Naive B cell (primary cell): ENCODE measurements at regions not wholly inside any gene's neighbourhood (a gene's known extent, or its start where the extent isn't known, plus 50 kb on each side); places are given as distances from the start of the nearest gene placed in this dataset.

ENCODE experiments used
- ATAC-seq, 2 donors: fragments of 150-1000 bp; cut with Tn5 transposase; 2 replicates each; pipeline ENCODE4 v1.10.0; 2021; ENCODE audit warnings: low read depth in 2 of 2, mild to moderate bottlenecking in 2 of 2, moderate library complexity in 2 of 2
- DNase-seq: peaks from one replicate; pipeline ENCODE4 v3.0.0; 2022
- H3K27ac Mint-ChIP-seq, 6 donors: one replicate each; pipeline ENCODE4 v1.8.0; 2020 to 2022; ENCODE audit warnings: mild to moderate bottlenecking in 6 of 6, mixed read lengths in 6 of 6, moderate library complexity in 5 of 6, inconsistent platforms in 2 of 6
- H3K27me3 Mint-ChIP-seq, 3 donors: one replicate each; pipeline ENCODE4 v1.8.0; 2021 to 2022; ENCODE audit warnings: mixed read lengths in 3 of 3, mild to moderate bottlenecking in 1 of 3
- H3K36me3 Mint-ChIP-seq, 2 donors: one replicate each; pipeline ENCODE4 v1.8.0; 2020 to 2022; ENCODE audit warnings: mixed read lengths in 2 of 2, inconsistent platforms in 1 of 2, mild to moderate bottlenecking in 1 of 2
- H3K4me1 Mint-ChIP-seq, 3 donors: one replicate each; pipeline ENCODE4 v1.8.0; 2020 to 2022; ENCODE audit warnings: mixed read lengths in 3 of 3, inconsistent platforms in 1 of 3, mild to moderate bottlenecking in 1 of 3, moderate library complexity in 1 of 3
- H3K4me3 Mint-ChIP-seq, 8 donors: one replicate each; pipeline ENCODE4 v1.8.0; 2020 to 2022; ENCODE audit warnings: mild to moderate bottlenecking in 8 of 8, mixed read lengths in 8 of 8, moderate library complexity in 8 of 8, inconsistent platforms in 2 of 8
- H3K9me3 Mint-ChIP-seq, 7 donors: one replicate each; pipeline ENCODE4 v1.8.0; 2020 to 2022; ENCODE audit warnings: mixed read lengths in 7 of 7, mild to moderate bottlenecking in 5 of 7, inconsistent platforms in 2 of 7, moderate library complexity in 1 of 7

DNA sequence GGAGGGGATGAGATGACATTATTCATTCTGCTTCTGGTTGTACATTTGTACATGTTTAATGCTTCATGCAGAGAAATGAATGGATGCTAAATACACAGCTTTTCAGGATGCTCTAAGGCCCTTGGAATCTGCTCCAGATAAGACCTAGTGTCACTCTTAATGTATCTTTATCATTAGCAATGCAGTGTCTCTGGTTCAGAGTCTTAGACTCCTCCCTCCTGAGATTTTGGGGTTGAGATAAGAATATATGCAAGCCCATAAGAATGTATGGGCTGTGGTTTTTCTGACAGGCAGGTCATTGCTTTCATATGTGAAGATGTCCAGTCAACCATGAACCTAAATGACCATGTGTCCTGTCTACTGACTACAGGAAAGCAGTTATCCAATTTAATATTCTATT lies 415.5 kb downstream of the RPS6KC1 start:
- no peaks in the 10 kb centered on the region for H3K4me1 Mint-ChIP-seq
- peak overlapping the region in 1 of 6 donors; percentile 28 for H3K27ac Mint-ChIP-seq
- peaks cover 0 to 12% (median 3%) of the 10 kb centered on the region in 7 donors for H3K9me3 Mint-ChIP-seq
- no peak overlapping the region for H3K4me3 Mint-ChIP-seq
- peaks cover 0 to 10% (median 0%) of the 10 kb centered on the region in 3 donors for H3K27me3 Mint-ChIP-seq
- ATAC-seq (no peak), DNase-seq (no peak)
- H3K36me3 Mint-ChIP-seq, result no peaks in the 10 kb centered on the region

- Mint-ChIP-seq H3K27ac (no peak overlapping the region), H3K9me3 (peaks cover 0 to 3% (median 0%) of the 10 kb centered on the region in 7 donors), H3K27me3 (no peaks in the 10 kb centered on the region)
Observed at GRCh38 chr1:213474054-213474453, 423.0 kb downstream of the RPS6KC1 start.

GRCh38 chr1:213481395-213481794 lies 430.4 kb downstream of the RPS6KC1 start:
- ATAC-seq (no peak), DNase-seq (no peak)
- H3K27me3 Mint-ChIP-seq, result peaks cover 0 to 7% (median 0%) of the 10 kb centered on the region in 3 donors
- no peak overlapping the region for H3K27ac Mint-ChIP-seq
- H3K36me3 Mint-ChIP-seq, result no peaks in the 10 kb centered on the region
- H3K4me3 Mint-ChIP-seq, result no peak overlapping the region
- H3K9me3 Mint-ChIP-seq, result peaks cover 0 to 3% (median 0%) of the 10 kb centered on the region in 7 donors
- H3K4me1 Mint-ChIP-seq, result no peaks in the 10 kb centered on the region

More at GRCh38 chr1:213474054-213474453, 423.0 kb downstream of the RPS6KC1 start:
- ATAC-seq (no peak), DNase-seq (no peak)
- H3K4me3 Mint-ChIP-seq, result no peak overlapping the region
- H3K4me1 Mint-ChIP-seq, result no peaks in the 10 kb centered on the region
- no peaks in the 10 kb centered on the region for H3K36me3 Mint-ChIP-seq

GRCh38 chr1:213484333-213484732 lies 433.3 kb downstream of the RPS6KC1 start:
- no peak for DNase-seq
- Mint-ChIP-seq H3K4me3 (no peak overlapping the region), H3K27me3 (peaks cover 0 to 9% (median 7%) of the 10 kb centered on the region in 3 donors), H3K36me3 (no peaks in the 10 kb centered on the region), H3K4me1 (no peaks in the 10 kb centered on the region), H3K27ac (no peak overlapping the region), H3K9me3 (peaks cover 0 to 5% (median 0%) of the 10 kb centered on the region in 7 donors)
- ATAC-seq, result no peak

DNA sequence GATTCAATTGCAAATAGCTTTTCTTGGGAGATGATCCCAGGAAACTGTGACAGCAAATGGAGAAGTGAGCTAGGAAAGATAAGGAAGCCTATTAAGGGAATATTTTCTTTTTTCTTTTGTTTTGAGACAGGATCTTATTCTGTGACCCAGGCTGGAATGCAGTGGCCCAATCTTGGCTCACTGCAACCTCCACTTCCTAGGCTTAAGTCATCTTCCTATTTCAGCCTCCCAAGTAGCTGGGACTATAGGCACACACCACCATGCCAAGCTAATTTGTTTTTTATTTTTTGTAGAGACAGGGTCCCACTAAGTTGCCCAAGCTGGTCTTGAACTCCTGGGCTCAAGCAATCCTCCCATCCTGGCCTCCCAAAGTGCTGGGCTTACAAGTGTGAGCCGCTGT lies 433.7 kb downstream of the RPS6KC1 start:
- H3K4me1 Mint-ChIP-seq, result no peaks in the 10 kb centered on the region
- H3K9me3 Mint-ChIP-seq, result peaks cover 0 to 5% (median 0%) of the 10 kb centered on the region in 7 donors
- peaks cover 0 to 11% (median 7%) of the 10 kb centered on the region in 3 donors for H3K27me3 Mint-ChIP-seq
- H3K4me3 Mint-ChIP-seq, result no peak overlapping the region
- DNase-seq (no peak), ATAC-seq (no peak)
- H3K27ac Mint-ChIP-seq, result no peak overlapping the region
- H3K36me3 Mint-ChIP-seq, result no peaks in the 10 kb centered on the region

GRCh38 chr1:213486488-213486887 lies 435.4 kb downstream of the RPS6KC1 start:
- H3K4me1 Mint-ChIP-seq, result no peaks in the 10 kb centered on the region
- peaks cover 0 to 12% (median 0%) of the 10 kb centered on the region in 3 donors for H3K27me3 Mint-ChIP-seq
- ATAC-seq, result no peak

GRCh38 chr1:213491468-213491867 lies 440.4 kb downstream of the RPS6KC1 start:
- Mint-ChIP-seq H3K36me3 (no peaks in the 10 kb centered on the region), H3K9me3 (peaks cover 0 to 4% (median 0%) of the 10 kb centered on the region in 7 donors), H3K27me3 (peaks cover 5 to 17% (median 7%) of the 10 kb centered on the region in 3 donors), H3K4me3 (no peak overlapping the region), H3K27ac (no peak overlapping the region), H3K4me1 (no peaks in the 10 kb centered on the region)
- DNase-seq (no peak), ATAC-seq (no peak)

More at GRCh38 chr1:213486488-213486887, 435.4 kb downstream of the RPS6KC1 start:
- H3K9me3 Mint-ChIP-seq, result peaks cover 0 to 4% (median 2%) of the 10 kb centered on the region in 7 donors
- no peak overlapping the region for H3K4me3 Mint-ChIP-seq
- no peaks in the 10 kb centered on the region for H3K36me3 Mint-ChIP-seq
- DNase-seq, result no peak
- H3K27ac Mint-ChIP-seq, result no peak overlapping the region

DNA sequence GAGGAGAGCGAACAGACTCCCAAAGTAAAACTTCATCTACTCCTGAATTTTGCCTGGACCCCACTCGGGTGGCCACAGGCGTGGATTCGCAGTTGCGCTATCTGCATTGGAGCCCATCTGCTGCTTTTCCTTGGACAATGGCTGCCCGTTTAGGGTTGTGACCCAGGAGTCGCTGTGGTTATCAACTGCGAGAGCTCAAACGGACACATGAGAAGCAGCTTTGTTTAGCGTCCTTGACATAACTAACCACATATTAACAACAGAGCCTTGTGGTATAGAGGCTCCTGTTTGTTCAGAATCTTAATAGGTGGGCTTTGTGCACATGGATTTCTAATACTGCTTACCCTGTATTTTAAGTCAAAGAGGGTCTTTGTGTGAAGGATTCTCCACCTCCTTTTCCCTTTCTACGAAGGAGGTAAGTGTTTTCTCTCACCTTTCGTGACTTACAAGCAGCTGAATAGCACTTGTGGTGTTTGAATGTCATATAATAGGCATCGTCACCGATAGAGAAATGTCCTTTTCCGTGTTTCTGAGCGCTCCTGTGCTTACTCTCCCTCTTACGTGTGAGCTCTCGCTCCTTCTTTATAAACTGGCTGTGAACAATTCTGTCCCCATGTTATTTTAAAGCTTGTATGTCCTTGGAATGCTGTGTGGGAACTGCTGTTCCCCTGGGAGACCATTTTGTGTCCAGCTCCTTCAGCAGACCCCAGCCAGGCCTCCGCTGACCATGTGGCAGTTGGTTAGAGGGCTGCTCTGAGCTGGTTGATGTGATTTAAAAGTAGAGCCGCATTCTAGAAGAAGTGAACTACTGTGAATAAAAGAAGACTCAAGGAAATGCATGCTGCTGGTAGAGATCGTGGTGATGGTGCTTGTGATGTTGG lies 441.4 kb downstream of the RPS6KC1 start:
- DNase-seq (no peak), ATAC-seq (no peak)
- Mint-ChIP-seq H3K27ac (no peak overlapping the region), H3K4me3 (no peak overlapping the region), H3K9me3 (peaks cover 0 to 4% (median 0%) of the 10 kb centered on the region in 7 donors), H3K27me3 (peaks cover 5 to 14% (median 7%) of the 10 kb centered on the region in 3 donors), H3K4me1 (no peaks in the 10 kb centered on the region), H3K36me3 (no peaks in the 10 kb centered on the region)

DNA sequence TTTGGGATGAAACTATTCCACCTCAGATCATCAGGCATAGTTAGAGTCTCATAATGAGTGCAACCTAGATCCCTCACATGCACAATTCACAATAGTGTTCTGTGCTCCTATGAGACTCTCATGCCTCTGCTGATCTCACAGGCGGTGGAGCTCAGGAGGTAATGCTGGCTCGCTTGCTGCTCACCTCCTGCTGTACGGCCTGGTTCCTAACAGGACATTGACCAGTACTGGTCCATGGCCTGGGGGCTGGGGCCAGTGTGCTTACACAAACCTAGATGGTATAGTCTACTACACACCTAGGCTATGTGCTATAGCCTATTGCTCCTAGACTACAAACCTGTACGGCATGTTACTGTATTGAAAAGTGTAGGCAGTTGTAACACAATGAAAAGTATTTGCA lies 448.4 kb downstream of the RPS6KC1 start:
- Mint-ChIP-seq H3K27ac (no peak overlapping the region), H3K9me3 (peaks cover 0 to 13% (median 4%) of the 10 kb centered on the region in 7 donors), H3K4me1 (no peaks in the 10 kb centered on the region), H3K4me3 (no peak overlapping the region), H3K27me3 (peaks cover 0 to 1% (median 0%) of the 10 kb centered on the region in 3 donors), H3K36me3 (no peaks in the 10 kb centered on the region)
- no peak for DNase-seq
- ATAC-seq, result no peak

DNA sequence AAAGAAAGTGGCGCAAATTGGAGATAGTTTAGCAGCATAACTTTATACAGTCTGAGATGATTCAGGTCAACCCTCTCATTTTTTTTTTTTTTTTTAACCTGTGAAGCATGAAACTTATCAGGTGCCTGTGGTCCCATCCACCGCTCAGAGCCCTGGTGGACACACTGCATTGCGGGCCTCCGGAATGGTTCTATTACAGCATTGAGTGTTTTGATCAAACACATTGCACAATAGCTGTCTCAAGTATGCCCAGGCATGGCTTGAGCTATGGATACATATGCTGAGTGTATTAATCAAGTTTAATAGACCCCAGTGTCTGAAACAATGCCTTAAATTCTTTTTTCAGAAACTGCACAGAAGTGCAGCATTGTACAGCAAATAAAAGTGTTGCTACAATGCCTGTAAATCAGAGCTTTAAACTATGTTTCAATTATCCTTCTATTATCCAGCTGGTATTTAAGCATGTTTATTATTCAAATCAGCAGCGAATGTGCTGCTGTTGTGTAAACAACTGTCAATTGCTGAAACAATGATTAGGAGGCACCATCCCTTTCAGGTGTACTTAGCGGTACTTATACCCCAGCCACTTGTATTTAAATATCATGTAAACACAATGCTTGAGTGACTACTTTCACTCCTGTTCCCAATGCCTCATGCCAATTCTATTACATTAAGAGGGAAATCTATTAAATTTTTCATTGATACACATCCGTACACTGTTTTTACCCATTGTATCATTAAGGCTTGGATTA lies 456.6 kb downstream of the RPS6KC1 start:
- H3K27me3 Mint-ChIP-seq, result peaks cover 0 to 7% (median 0%) of the 10 kb centered on the region in 3 donors
- H3K4me3 Mint-ChIP-seq, result no peak overlapping the region
- no peak for DNase-seq
- no peak overlapping the region for H3K27ac Mint-ChIP-seq
- ATAC-seq, result no peak
- no peaks in the 10 kb centered on the region for H3K36me3 Mint-ChIP-seq
- H3K4me1 Mint-ChIP-seq, result no peaks in the 10 kb centered on the region
- peaks cover 0 to 32% (median 6%) of the 10 kb centered on the region in 7 donors for H3K9me3 Mint-ChIP-seq

DNA sequence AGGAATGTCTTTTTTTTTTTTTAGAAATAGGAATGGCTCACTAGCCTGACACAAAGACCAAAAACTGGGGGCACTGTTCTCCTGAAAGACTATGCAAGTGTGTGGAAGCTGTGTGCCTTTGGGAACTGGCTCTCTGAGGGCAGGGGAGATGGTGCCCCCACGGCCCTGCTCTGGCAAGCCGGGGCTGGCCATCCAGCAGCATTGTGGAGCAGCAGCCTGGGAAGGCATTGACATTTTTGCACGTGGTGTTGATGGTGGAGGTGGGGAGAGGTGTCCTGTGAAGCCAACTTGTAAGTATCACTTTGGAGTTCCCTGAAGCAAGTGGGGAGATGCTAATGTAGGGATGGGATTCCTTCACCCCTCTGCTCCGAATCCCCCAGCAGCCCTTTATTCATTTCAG lies 460.1 kb downstream of the RPS6KC1 start:
- DNase-seq (no peak), ATAC-seq (no peak)
- Mint-ChIP-seq H3K27me3 (peaks cover 0 to 7% (median 0%) of the 10 kb centered on the region in 3 donors), H3K4me1 (no peaks in the 10 kb centered on the region), H3K4me3 (no peak overlapping the region), H3K36me3 (no peaks in the 10 kb centered on the region), H3K9me3 (peaks cover 0 to 9% (median 3%) of the 10 kb centered on the region in 7 donors), H3K27ac (no peak overlapping the region)

DNA sequence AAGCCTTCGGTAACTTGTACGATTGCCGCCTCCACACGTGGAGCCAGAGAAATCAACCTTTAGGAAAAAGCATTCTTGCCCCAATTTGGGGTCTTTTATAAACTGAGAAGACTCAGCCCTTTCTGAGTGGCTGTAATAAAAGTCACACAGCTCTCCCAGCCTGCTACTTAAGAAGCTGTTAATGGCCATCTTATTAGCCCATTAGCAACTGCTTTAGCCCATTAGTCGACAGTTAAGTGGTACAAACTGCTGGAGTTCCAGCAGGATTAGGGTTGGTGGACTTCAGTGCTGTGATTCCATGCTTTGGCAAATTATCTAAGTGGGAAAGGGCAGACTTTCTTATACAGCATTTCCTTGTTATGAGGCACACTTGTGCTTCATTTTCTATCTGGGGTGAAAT lies 461.3 kb downstream of the RPS6KC1 start:
- Mint-ChIP-seq H3K36me3 (no peaks in the 10 kb centered on the region), H3K4me1 (no peaks in the 10 kb centered on the region), H3K27me3 (peaks cover 0 to 7% (median 0%) of the 10 kb centered on the region in 3 donors), H3K4me3 (no peak overlapping the region), H3K9me3 (peaks cover 0 to 10% (median 2%) of the 10 kb centered on the region in 7 donors), H3K27ac (no peak overlapping the region)
- no peak for DNase-seq
- ATAC-seq, result no peak

DNA sequence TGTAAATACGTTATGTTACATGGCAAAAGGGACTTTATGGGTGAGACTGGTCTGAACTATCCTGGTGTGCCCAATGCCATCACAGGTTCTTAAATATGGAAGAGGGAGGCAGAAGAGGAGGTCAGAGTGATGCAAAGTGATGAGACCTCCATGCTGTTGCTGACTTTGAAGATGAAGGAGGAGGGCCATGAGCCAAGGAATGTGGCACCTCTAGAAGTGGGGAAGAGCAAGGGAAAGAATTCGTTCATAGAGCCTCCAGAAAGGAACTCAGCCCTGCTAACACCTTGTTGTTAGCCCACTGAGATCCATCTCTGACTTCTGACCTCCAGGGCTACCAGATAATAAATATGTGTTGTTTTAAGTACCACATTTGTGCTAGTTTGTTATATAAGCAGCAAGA lies 462.0 kb downstream of the RPS6KC1 start:
- no peak overlapping the region for H3K27ac Mint-ChIP-seq
- peaks cover 0 to 7% (median 2%) of the 10 kb centered on the region in 3 donors for H3K27me3 Mint-ChIP-seq
- peaks cover 0 to 13% (median 2%) of the 10 kb centered on the region in 7 donors for H3K9me3 Mint-ChIP-seq
- no peak overlapping the region for H3K4me3 Mint-ChIP-seq
- ATAC-seq, result no peak
- H3K36me3 Mint-ChIP-seq, result no peaks in the 10 kb centered on the region
- no peak for DNase-seq
- no peaks in the 10 kb centered on the region for H3K4me1 Mint-ChIP-seq
